ENCODE measurements at regions not wholly inside any gene's neighbourhood (a gene's known extent, or its start where the extent isn't known, plus 50 kb on each side); places are given as distances from the start of the nearest gene placed in this dataset.

- TF ChIP-seq ZBTB33 (IDR thresholded peaks at IDR 0.05; ENCODE audit: extremely low read depth, insufficient replicate concordance, low read length), result no peak
- no peak for TF ChIP-seq REST (IDR thresholded peaks at IDR 0.05; ENCODE audit: low read depth)
- no peak for TF ChIP-seq JUND (IDR thresholded peaks at IDR 0.05)
- no peak for TF ChIP-seq EGR1 (IDR thresholded peaks at IDR 0.05; ENCODE audit: low read depth)
- TF ChIP-seq CEBPB (IDR thresholded peaks at IDR 0.05; ENCODE audit: low read depth), result no peak
- TF ChIP-seq ZFX (IDR thresholded peaks at IDR 0.05), result no peak
These were observed 240.6 kb upstream of the ADAMTSL1 start (continued) for GRCh38 chr9:18233311-18233710.

GRCh38 chr9:18233776-18234445, 240.0 kb upstream of the ADAMTSL1 start:
- TF ChIP-seq POLR2AphosphoS5 (IDR thresholded peaks at IDR 0.05; ENCODE audit: low read depth, low read length) (no peak), SRF (IDR thresholded peaks at IDR 0.05; ENCODE audit: low read depth) (no peak), ATF3 (IDR thresholded peaks at IDR 0.05) (no peak)
- H3K27me3 ChIP-seq (ENCODE audit: insufficient read depth, low read length), result no peaks in the 10 kb centered on the region
- no peak for DNase-seq (ENCODE audit: low read depth, low spot score)
- no peak for ATAC-seq
- H3K9me3 ChIP-seq (ENCODE audit: control insufficient read depth in 1 of 2, insufficient read depth in 1 of 2, low read depth in 1 of 2, low read length in 2 of 2), result no peaks in the 10 kb centered on the region
- H3K4me2 ChIP-seq (ENCODE audit: low read length), result no peak overlapping the region
- H3K4me3 ChIP-seq (replicated peaks in 1 of 2; ENCODE audit: low read depth in 1 of 2, low read length in 2 of 2), result no peak overlapping the region
- ChIA-PET POLR2A (no interaction called here), CTCF (no interaction called here), RAD21 (ENCODE audit: low non-redundant PET in 1 of 2, low total read pairs in 2 of 2, uncharacterized antibody in 2 of 2, unreplicated experiment in 2 of 2) (no interaction called here)
- H3K79me2 ChIP-seq (ENCODE audit: insufficient read depth, low read length), result no peaks in the 10 kb centered on the region
- H3K9ac ChIP-seq (ENCODE audit: low read length), result no peak overlapping the region
- no peaks in the 10 kb centered on the region for H4K20me1 ChIP-seq (ENCODE audit: insufficient read depth)
- no peak overlapping the region for H3K27ac ChIP-seq (ENCODE audit: low read depth, low read length)
- no peaks in the 10 kb centered on the region for H3K9me2 ChIP-seq (ENCODE audit: insufficient read depth)
- H3K36me3 ChIP-seq (ENCODE audit: control insufficient read depth in 1 of 2, insufficient read depth in 2 of 2, low read length in 2 of 2), result no peaks in the 10 kb centered on the region
- H3K4me1 ChIP-seq (ENCODE audit: control insufficient read depth in 1 of 2, insufficient read depth in 2 of 2, low read length in 2 of 2), result peaks cover 0 to 3% of the 10 kb centered on the region in 2 experiments; a peak in 1 of 4 replicates
- H2AFZ ChIP-seq (ENCODE audit: low read depth, low read length, poor library complexity, severe bottlenecking), result no peak overlapping the region
- BruUV-seq (replicated peaks), result no TSS peak
- intact Hi-C loops (cut with micrococcal nuclease), result no loop called here
